GM21515 (cell line): ENCODE measurements at regions not wholly inside any gene's neighbourhood (a gene's known extent, or its start where the extent isn't known, plus 50 kb on each side); places are given as distances from the start of the nearest gene placed in this dataset.
"Not testable (repeated sequence)": the region's sequence is repeated elsewhere in the genome, so short reads cannot be mapped to it uniquely, and the experiment has no call there.

Source experiments
- ATAC-seq: cut with Tn5 transposase; IDR thresholded peaks from one replicate; pipeline ENCODE4 v1.9.1; 2021; ENCODE audit not compliant: unreplicated experiment

- ATAC-seq: no peak
Observed at GRCh38 chr6:165173484-165173883, 135.9 kb downstream of the C6orf118 start.

GRCh38 chr6:165167861-165168260 lies 141.5 kb downstream of the C6orf118 start:
- ATAC-seq: no peak

- no peak for ATAC-seq
Observed at GRCh38 chr6:165167311-165167710, 142.1 kb downstream of the C6orf118 start.

- ATAC-seq: no peak
Observed at GRCh38 chr6:165163519-165163918, 145.9 kb downstream of the C6orf118 start.

- no peak for ATAC-seq
Observed at GRCh38 chr6:165159460-165159859, 149.9 kb downstream of the C6orf118 start.

- no peak for ATAC-seq
Observed at GRCh38 chr6:165146456-165146855, 162.9 kb downstream of the C6orf118 start.

GRCh38 chr6:165135889-165136288 lies 173.5 kb downstream of the C6orf118 start:
- no peak for ATAC-seq

- ATAC-seq: no peak
Observed at GRCh38 chr6:165129086-165129485, 180.3 kb downstream of the C6orf118 start.

GRCh38 chr6:165127743-165128142 lies 181.7 kb downstream of the C6orf118 start:
- not testable (repeated sequence) for ATAC-seq

GRCh38 chr6:165124681-165125080 lies 184.7 kb downstream of the C6orf118 start:
- not testable (repeated sequence) for ATAC-seq

GRCh38 chr6:165119231-165120020 lies 190.0 kb downstream of the C6orf118 start:
- ATAC-seq: no peak

GRCh38 chr6:165118736-165119135 lies 190.7 kb downstream of the C6orf118 start:
- no peak for ATAC-seq

- no peak for ATAC-seq
Observed at GRCh38 chr6:165117806-165118205, 191.6 kb downstream of the C6orf118 start.

GRCh38 chr6:165117121-165117520 lies 192.3 kb downstream of the C6orf118 start:
- ATAC-seq: no peak

- no peak for ATAC-seq
Observed at GRCh38 chr6:165110860-165111259, 198.5 kb downstream of the C6orf118 start.

- ATAC-seq: no peak
Observed at GRCh38 chr6:165109011-165109410, 200.4 kb downstream of the C6orf118 start.

GRCh38 chr6:165106261-165106660 lies 203.1 kb downstream of the C6orf118 start:
- ATAC-seq: no peak

- ATAC-seq: no peak
Observed at GRCh38 chr6:165098165-165098564, 211.2 kb downstream of the C6orf118 start.

- ATAC-seq: no peak
Observed at GRCh38 chr6:165096868-165097267, 212.5 kb downstream of the C6orf118 start.

GRCh38 chr6:165096209-165096608 lies 213.2 kb downstream of the C6orf118 start:
- ATAC-seq: no peak

- no peak for ATAC-seq
Observed at GRCh38 chr6:165092881-165093595, 216.4 kb downstream of the C6orf118 start.

- no peak for ATAC-seq
Observed at GRCh38 chr6:165091121-165091785, 218.2 kb downstream of the C6orf118 start.
